ENCODE measurements at regions not wholly inside any gene's neighbourhood (a gene's known extent, or its start where the extent isn't known, plus 50 kb on each side); places are given as distances from the start of the nearest gene placed in this dataset.

GRCh38 chr2:173614265-173614930 is 259.7 kb downstream of the CDCA7 start:
- no peak for DNase-seq (ENCODE audit: extremely low read depth, insufficient read length)
- H3K36me3 ChIP-seq (ENCODE audit: control insufficient read depth, insufficient read depth, low read length) = no peaks in the 10 kb centered on the region
- TF ChIP-seq CTCF (IDR thresholded peaks at IDR 0.05; ENCODE audit: insufficient read depth, low read length, poor library complexity, severe bottlenecking) = no peak
- no peaks in the 10 kb centered on the region; the same call in 1 of the 2 replicates for H3K27me3 ChIP-seq (replicated peaks; ENCODE audit: control insufficient read depth, insufficient read depth, low read length)
- no peak overlapping the region for H3K4me3 ChIP-seq (replicated peaks; ENCODE audit: low read depth, low read length)

- no peaks in the 10 kb centered on the region for H3K36me3 ChIP-seq (ENCODE audit: control insufficient read depth, insufficient read depth, low read length)
- no peaks in the 10 kb centered on the region for H3K27me3 ChIP-seq (replicated peaks; ENCODE audit: control insufficient read depth, insufficient read depth, low read length)
- no peak overlapping the region for H3K4me3 ChIP-seq (replicated peaks; ENCODE audit: low read depth, low read length)
- DNase-seq (ENCODE audit: extremely low read depth, insufficient read length) = no peak
- TF ChIP-seq CTCF (IDR thresholded peaks at IDR 0.05; ENCODE audit: insufficient read depth, low read length, poor library complexity, severe bottlenecking) = no peak
These were observed 269.0 kb downstream of the CDCA7 start for GRCh38 chr2:173623438-173624319.

GRCh38 chr2:173625315-173625714 is 270.6 kb downstream of the CDCA7 start:
- no peak for DNase-seq (ENCODE audit: extremely low read depth, insufficient read length)
- no peaks in the 10 kb centered on the region; the same call in 1 of the 2 replicates for H3K27me3 ChIP-seq (replicated peaks; ENCODE audit: control insufficient read depth, insufficient read depth, low read length)
- H3K4me3 ChIP-seq (replicated peaks; ENCODE audit: low read depth, low read length) = no peak overlapping the region
- no peak for TF ChIP-seq CTCF (IDR thresholded peaks at IDR 0.05; ENCODE audit: insufficient read depth, low read length, poor library complexity, severe bottlenecking)
- H3K36me3 ChIP-seq (ENCODE audit: control insufficient read depth, insufficient read depth, low read length) = no peaks in the 10 kb centered on the region

GRCh38 chr2:173629076-173629475 is 274.4 kb downstream of the CDCA7 start:
- Histone ChIP-seq H3K27me3 (replicated peaks; ENCODE audit: control insufficient read depth, insufficient read depth, low read length) (no peaks in the 10 kb centered on the region; the same call in 1 of the 2 replicates), H3K36me3 (ENCODE audit: control insufficient read depth, insufficient read depth, low read length) (no peaks in the 10 kb centered on the region), H3K4me3 (replicated peaks; ENCODE audit: low read depth, low read length) (no peak overlapping the region)
- no peak for TF ChIP-seq CTCF (IDR thresholded peaks at IDR 0.05; ENCODE audit: insufficient read depth, low read length, poor library complexity, severe bottlenecking)
- DNase-seq (ENCODE audit: extremely low read depth, insufficient read length) = no peak

- DNase-seq (ENCODE audit: extremely low read depth, insufficient read length) = no peak
- H3K4me3 ChIP-seq (replicated peaks; ENCODE audit: low read depth, low read length) = no peak overlapping the region
- no peaks in the 10 kb centered on the region for H3K36me3 ChIP-seq (ENCODE audit: control insufficient read depth, insufficient read depth, low read length)
- TF ChIP-seq CTCF (IDR thresholded peaks at IDR 0.05; ENCODE audit: insufficient read depth, low read length, poor library complexity, severe bottlenecking) = no peak
- H3K27me3 ChIP-seq (replicated peaks; ENCODE audit: control insufficient read depth, insufficient read depth, low read length) = no peaks in the 10 kb centered on the region; the same call in 1 of the 2 replicates
These were observed 275.9 kb downstream of the CDCA7 start for GRCh38 chr2:173630425-173631126.

Measured in GM06990 (cell line).